Gastrocnemius medialis (tissue), 4 donors: ENCODE measurements at regions not wholly inside any gene's neighbourhood (a gene's known extent, or its start where the extent isn't known, plus 50 kb on each side); places are given as distances from the start of the nearest gene placed in this dataset.

Experiments used
- ATAC-seq, 2 donors: fragments of 150-250 bp; one replicate each; pipeline ENCODE4 v1.9.1; 2016
- DNase-seq, 2 donors: peaks; one replicate each; pipeline ENCODE4 v3.0.0-alpha.2; 2019
- H3K27ac ChIP-seq, 4 donors: fragments of 200-600 bp; sonication (generic); 1 replicate in 1 of 4; 2 replicates in 3 of 4; pipeline ENCODE4 v1.5.1; 2016 to 2018; ENCODE audit warnings: mild to moderate bottlenecking in 2 of 4, moderate library complexity in 1 of 4
- H3K27me3 ChIP-seq, 3 donors: fragments of 200-600 bp; sonication (generic) in 2 of 3; 1 replicate in 1 of 3; 2 replicates in 2 of 3; pipeline versions ENCODE4 v1.5.1 to v1.6.0; 2016 to 2019; ENCODE audit warnings: mild to moderate bottlenecking in 1 of 3, moderate library complexity in 1 of 3
- H3K36me3 ChIP-seq, 2 donors: fragments of 200-600 bp; sonication (generic) in 1 of 2; one replicate each; pipeline ENCODE4 v1.5.1; 2017 to 2018
- H3K4me1 ChIP-seq, 2 donors: fragments of 200-600 bp; sonication (generic) in 1 of 2; one replicate each; pipeline ENCODE4 v1.5.1; 2016 to 2017; ENCODE audit warnings: mild to moderate bottlenecking in 2 of 2
- H3K4me3 ChIP-seq, 4 donors: fragments of 200-600 bp; sonication (generic) in 3 of 4; 1 replicate in 1 of 4; 2 replicates in 3 of 4; pipeline ENCODE4 v1.5.1; 2016 to 2019; ENCODE audit warnings: mild to moderate bottlenecking in 2 of 4
- H3K9me3 ChIP-seq, 3 donors: fragments of 200-600 bp; sonication (generic) in 2 of 3; 1 replicate in 1 of 3; 2 replicates in 2 of 3; pipeline ENCODE4 v1.5.1; 2016 to 2019
- CTCF ChIP-seq, 5 experiments: fragments of 450-650 bp in 3 of 5; fragments of 200-600 bp in 2 of 5; sonication (generic) in 2 of 5; IDR thresholded peaks in 4 of 5; conservative IDR thresholded peaks in 1 of 5; 1 replicate in 4 of 5; 2 replicates in 1 of 5; pipeline ENCODE4 v1.5.1; 2016 to 2019; ENCODE audit warnings: antibody characterized with exemption in 5 of 5, mild to moderate bottlenecking in 3 of 5, moderate library complexity in 3 of 5
- POLR2A ChIP-seq, 2 donors: fragments of 450-650 bp; IDR thresholded peaks; one replicate each; pipeline ENCODE4 v1.6.1; 2017; ENCODE audit warnings: antibody characterized with exemption in 2 of 2, mild to moderate bottlenecking in 2 of 2, moderate library complexity in 2 of 2
- in situ Hi-C, 4 donors: fragments of 200-750 bp; cut with MboI; loops; one replicate each; pipeline versions ENCODE4 v1.15.0 to v1.8.0; 2017; ENCODE audit warnings: low sequenced_read_pairs in 4 of 4
- intact Hi-C: fragments of 100-400 bp; cut with DNase I; formaldehyde crosslinking; loops from one replicate; pipeline ENCODE4 v1.15.1; 2023; ENCODE audit warnings: low total_unique reads

GRCh38 chr1:215417122-215417521 is 150.0 kb upstream of the KCTD3 start:
- Histone ChIP-seq H3K27me3 (no peaks in the 10 kb centered on the region), H3K27ac (no peak overlapping the region), H3K36me3 (no peaks in the 10 kb centered on the region), H3K9me3 (no peaks in the 10 kb centered on the region), H3K4me1 (no peaks in the 10 kb centered on the region), H3K4me3 (no peak overlapping the region)
- ATAC-seq = no peak
- TF ChIP-seq CTCF (IDR thresholded peaks at IDR 0.05 in 4 of 5, conservative IDR thresholded peaks at IDR 0.05 in 1 of 5) = no peak
- TF ChIP-seq POLR2A (IDR thresholded peaks at IDR 0.05) = no peak
- DNase-seq = no peak
- intact Hi-C loops = no loop called here
- in situ Hi-C loops = no loop called here

- ATAC-seq (no peak), DNase-seq (no peak)
- H3K36me3 ChIP-seq = no peaks in the 10 kb centered on the region
- in situ Hi-C loops (no loop called here), intact Hi-C loops (no loop called here)
- H3K4me3 ChIP-seq = no peak overlapping the region
- H3K9me3 ChIP-seq = no peaks in the 10 kb centered on the region
- H3K4me1 ChIP-seq = no peaks in the 10 kb centered on the region
- no peak overlapping the region for H3K27ac ChIP-seq
- H3K27me3 ChIP-seq = no peaks in the 10 kb centered on the region
- TF ChIP-seq CTCF (IDR thresholded peaks at IDR 0.05 in 4 of 5, conservative IDR thresholded peaks at IDR 0.05 in 1 of 5) (no peak), POLR2A (IDR thresholded peaks at IDR 0.05) (no peak)
Observed at GRCh38 chr1:215418876-215419447, 148.1 kb upstream of the KCTD3 start.

DNA sequence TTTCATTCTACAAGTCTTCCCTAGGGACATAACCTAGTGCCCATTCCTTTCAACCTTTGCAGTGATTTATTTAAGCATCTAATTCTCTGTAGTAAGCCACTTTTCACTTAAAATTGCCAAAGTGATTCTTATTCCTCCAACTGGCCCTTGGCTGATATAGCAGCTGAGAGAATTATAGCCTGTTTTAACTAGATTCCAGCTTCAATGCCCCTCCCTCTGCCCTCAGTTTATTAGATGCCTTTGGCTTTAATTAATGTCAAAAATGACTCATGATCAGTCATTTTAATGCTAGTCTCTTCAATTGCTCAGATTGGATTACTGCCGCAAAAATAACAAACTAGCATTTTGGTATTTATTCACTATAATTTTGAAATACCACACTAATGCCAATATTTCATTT is 145.4 kb upstream of the KCTD3 start:
- H3K4me3 ChIP-seq = no peak overlapping the region
- no peaks in the 10 kb centered on the region for H3K36me3 ChIP-seq
- TF ChIP-seq CTCF (IDR thresholded peaks at IDR 0.05 in 4 of 5, conservative IDR thresholded peaks at IDR 0.05 in 1 of 5) = no peak
- TF ChIP-seq POLR2A (IDR thresholded peaks at IDR 0.05) = no peak
- DNase-seq = no peak
- intact Hi-C loops = no loop called here
- no peak for ATAC-seq
- no peaks in the 10 kb centered on the region for H3K4me1 ChIP-seq
- H3K9me3 ChIP-seq = no peaks in the 10 kb centered on the region
- in situ Hi-C loops = no loop called here
- H3K27ac ChIP-seq = no peak overlapping the region
- H3K27me3 ChIP-seq = no peaks in the 10 kb centered on the region

DNA sequence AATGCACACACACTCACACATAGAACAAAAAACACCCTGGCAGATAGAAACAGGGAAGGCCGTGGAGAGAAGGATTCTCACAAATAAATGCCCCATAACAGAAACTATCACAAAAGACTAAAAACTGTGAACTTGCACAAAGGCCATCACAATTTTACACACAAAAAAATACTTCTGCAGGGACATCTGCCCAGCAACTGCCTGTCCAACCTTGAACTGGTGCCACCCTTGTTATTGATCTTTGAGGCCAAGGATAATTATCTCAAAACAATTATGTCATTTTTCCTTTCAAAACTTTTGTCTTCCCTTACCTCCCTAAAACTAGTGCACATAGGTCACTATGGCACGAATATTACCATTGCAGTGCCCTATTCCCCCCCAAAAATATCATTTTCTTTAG is 143.8 kb upstream of the KCTD3 start:
- H3K9me3 ChIP-seq = no peaks in the 10 kb centered on the region
- no peaks in the 10 kb centered on the region for H3K27me3 ChIP-seq
- in situ Hi-C loops (no loop called here), intact Hi-C loops (no loop called here)
- H3K36me3 ChIP-seq = no peaks in the 10 kb centered on the region
- no peak for DNase-seq
- TF ChIP-seq CTCF (IDR thresholded peaks at IDR 0.05 in 4 of 5, conservative IDR thresholded peaks at IDR 0.05 in 1 of 5) (no peak), POLR2A (IDR thresholded peaks at IDR 0.05) (no peak)
- no peaks in the 10 kb centered on the region for H3K4me1 ChIP-seq
- no peak overlapping the region for H3K4me3 ChIP-seq
- no peak for ATAC-seq
- no peak overlapping the region for H3K27ac ChIP-seq

DNA sequence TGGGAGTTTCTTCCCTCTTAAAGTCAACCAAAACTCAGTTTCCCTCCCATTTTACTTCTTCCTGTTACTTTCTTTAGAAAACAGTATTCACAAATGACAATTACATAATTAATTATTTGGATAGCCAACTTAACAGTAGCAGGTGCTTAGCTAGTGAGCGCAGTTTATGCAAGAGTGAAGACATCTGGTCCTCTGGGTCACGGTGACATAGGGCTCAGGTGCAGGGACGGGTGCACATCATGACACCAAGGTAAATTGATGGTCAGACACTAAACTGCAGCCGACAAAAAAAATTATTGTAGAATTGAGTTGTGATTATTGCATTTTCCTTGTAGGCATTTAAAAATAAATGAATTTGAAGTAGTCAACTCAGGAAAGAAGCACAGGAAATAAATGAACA is 142.0 kb upstream of the KCTD3 start:
- no peak for TF ChIP-seq POLR2A (IDR thresholded peaks at IDR 0.05)
- no peak for TF ChIP-seq CTCF (IDR thresholded peaks at IDR 0.05 in 4 of 5, conservative IDR thresholded peaks at IDR 0.05 in 1 of 5)
- Histone ChIP-seq H3K36me3 (no peaks in the 10 kb centered on the region), H3K27ac (no peak overlapping the region), H3K27me3 (no peaks in the 10 kb centered on the region), H3K9me3 (no peaks in the 10 kb centered on the region), H3K4me1 (no peaks in the 10 kb centered on the region), H3K4me3 (no peak overlapping the region)
- ATAC-seq (no peak), DNase-seq (no peak)
- intact Hi-C loops = no loop called here
- in situ Hi-C loops = no loop called here
